Tibial nerve (tissue), 4 donors: ENCODE measurements at regions not wholly inside any gene's neighbourhood (a gene's known extent, or its start where the extent isn't known, plus 50 kb on each side); places are given as distances from the start of the nearest gene placed in this dataset.

Experiments
- DNase-seq, 2 donors: peaks; one replicate each; pipeline ENCODE4 v3.0.0-alpha.2; 2019; ENCODE audit warnings: low spot score in 2 of 2
- H3K27ac ChIP-seq, 4 donors: fragments of 200-600 bp; sonication (generic) in 3 of 4; one replicate each; pipeline ENCODE4 v1.5.1; 2017 to 2019; ENCODE audit warnings: mild to moderate bottlenecking in 1 of 4
- H3K27me3 ChIP-seq, 2 donors: fragments of 200-600 bp; sonication (generic) in 1 of 2; one replicate each; pipeline versions ENCODE4 v1.5.1 to v1.6.0; 2017 to 2019
- H3K36me3 ChIP-seq, 3 donors: fragments of 200-600 bp; sonication (generic); one replicate each; pipeline ENCODE4 v1.5.1; 2018 to 2019
- H3K4me1 ChIP-seq, 4 donors: fragments of 200-600 bp; sonication (generic) in 3 of 4; one replicate each; pipeline ENCODE4 v1.5.1; 2017 to 2019
- H3K4me3 ChIP-seq, 4 donors: fragments of 200-600 bp; sonication (generic) in 3 of 4; one replicate each; pipeline ENCODE4 v1.5.1; 2017 to 2019; ENCODE audit warnings: mild to moderate bottlenecking in 1 of 4, moderate library complexity in 1 of 4
- H3K9me3 ChIP-seq, 4 donors: fragments of 200-600 bp; sonication (generic) in 3 of 4; one replicate each; pipeline ENCODE4 v1.5.1; 2017 to 2019
- EP300 ChIP-seq, 2 donors: sonication (generic); formaldehyde crosslinking; IDR thresholded peaks; one replicate each; pipeline ENCODE4 v1.6.1; 2017; ENCODE audit warnings: antibody characterized with exemption in 2 of 2, mild to moderate bottlenecking in 1 of 2
- POLR2A ChIP-seq, 2 donors: fragments of 450-650 bp; IDR thresholded peaks; one replicate each; pipeline ENCODE4 v1.6.1; 2017; ENCODE audit warnings: antibody characterized with exemption in 2 of 2, mild to moderate bottlenecking in 2 of 2, moderate library complexity in 2 of 2
- WGBS, 2 donors: methylation state at CpG; one replicate each; pipeline ENCODE4 v1.1.5; 2018; 5-methylcytosine and 5-hydroxymethylcytosine counted together
- TF ChIP-seq, protein P1 (sequence below), 5 experiments: fragments of 200-600 bp in 3 of 5; fragments of 450-650 bp in 2 of 5; sonication (generic) in 3 of 5; IDR thresholded peaks; one replicate each; pipeline ENCODE4 v1.5.1; 2016 to 2019; ENCODE audit warnings: antibody characterized with exemption in 5 of 5, mild to moderate bottlenecking in 3 of 5, moderate library complexity in 2 of 5

DNA sequence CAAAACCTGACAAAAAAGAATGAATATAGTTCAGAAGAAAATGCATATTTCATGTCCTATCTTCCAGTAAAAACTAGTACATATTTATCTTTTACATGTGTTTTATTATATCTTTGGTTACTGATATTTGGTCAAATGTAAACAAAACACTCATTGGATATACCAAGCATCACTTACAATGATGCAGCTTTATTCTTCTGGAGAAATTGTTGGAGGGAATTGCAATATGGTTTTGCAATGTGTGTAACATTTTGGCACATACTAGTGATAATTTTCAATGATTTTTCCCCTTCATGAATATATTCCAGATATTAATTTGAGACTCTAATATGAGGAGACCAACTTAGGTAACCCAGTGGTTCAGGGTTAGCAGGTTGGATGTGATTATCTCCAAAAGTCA lies 146.1 kb downstream of the ZC3H11B start:
- no peak overlapping the region for H3K27ac ChIP-seq
- H3K27me3 ChIP-seq, result no peaks in the 10 kb centered on the region
- H3K4me3 ChIP-seq, result no peak overlapping the region
- H3K36me3 ChIP-seq, result no peaks in the 10 kb centered on the region
- no peaks in the 10 kb centered on the region for H3K9me3 ChIP-seq
- H3K4me1 ChIP-seq, result no peaks in the 10 kb centered on the region
- TF ChIP-seq EP300 (IDR thresholded peaks at IDR 0.05) (no peak), POLR2A (IDR thresholded peaks at IDR 0.05) (no peak)
- TF ChIP-seq, protein P1, sequence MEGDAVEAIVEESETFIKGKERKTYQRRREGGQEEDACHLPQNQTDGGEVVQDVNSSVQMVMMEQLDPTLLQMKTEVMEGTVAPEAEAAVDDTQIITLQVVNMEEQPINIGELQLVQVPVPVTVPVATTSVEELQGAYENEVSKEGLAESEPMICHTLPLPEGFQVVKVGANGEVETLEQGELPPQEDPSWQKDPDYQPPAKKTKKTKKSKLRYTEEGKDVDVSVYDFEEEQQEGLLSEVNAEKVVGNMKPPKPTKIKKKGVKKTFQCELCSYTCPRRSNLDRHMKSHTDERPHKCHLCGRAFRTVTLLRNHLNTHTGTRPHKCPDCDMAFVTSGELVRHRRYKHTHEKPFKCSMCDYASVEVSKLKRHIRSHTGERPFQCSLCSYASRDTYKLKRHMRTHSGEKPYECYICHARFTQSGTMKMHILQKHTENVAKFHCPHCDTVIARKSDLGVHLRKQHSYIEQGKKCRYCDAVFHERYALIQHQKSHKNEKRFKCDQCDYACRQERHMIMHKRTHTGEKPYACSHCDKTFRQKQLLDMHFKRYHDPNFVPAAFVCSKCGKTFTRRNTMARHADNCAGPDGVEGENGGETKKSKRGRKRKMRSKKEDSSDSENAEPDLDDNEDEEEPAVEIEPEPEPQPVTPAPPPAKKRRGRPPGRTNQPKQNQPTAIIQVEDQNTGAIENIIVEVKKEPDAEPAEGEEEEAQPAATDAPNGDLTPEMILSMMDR (IDR thresholded peaks at IDR 0.05), result no peak
- DNase-seq, result no peak

DNA sequence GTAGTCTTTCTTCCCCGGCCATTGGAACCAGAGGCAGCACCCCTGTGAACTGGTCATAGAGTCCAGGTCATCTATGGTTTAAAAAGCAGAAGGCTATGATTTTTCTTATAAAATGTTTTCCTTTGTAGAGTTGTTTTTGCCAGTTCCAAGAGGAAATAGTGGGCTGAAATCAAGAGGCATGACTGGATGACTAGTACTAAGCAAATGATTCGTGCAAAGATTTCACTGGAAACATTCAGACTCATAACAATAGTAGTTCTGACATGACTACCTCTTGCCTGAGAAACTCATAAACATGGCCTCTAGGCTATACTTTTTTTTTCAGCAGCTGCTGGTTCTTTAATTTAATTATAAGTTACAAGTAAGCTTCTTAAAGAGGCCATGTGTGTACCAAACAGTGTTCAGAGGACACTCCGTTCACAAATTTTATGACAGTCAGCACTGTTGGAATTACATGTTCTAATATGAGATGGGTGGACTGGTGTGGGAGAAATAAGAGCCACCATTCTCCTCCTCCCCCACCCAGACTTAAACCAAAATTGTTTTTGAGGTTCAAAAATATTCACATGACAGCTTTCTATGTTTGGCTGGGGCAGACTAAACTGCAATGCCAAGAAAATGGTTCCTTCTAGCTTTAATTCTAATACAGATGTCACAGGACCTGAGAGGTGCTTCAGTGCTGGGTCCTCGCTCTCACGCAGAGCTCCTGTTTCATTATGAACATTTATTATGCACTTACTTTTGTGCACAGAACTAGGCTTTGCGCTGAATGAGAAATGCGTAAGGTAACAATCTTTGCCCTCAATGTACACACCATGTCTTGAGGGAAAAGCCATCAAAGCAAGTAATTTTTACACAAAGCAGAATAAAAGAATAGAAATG lies 147.5 kb downstream of the ZC3H11B start:
- WGBS, 2 donors, result 81 to 87% methylated on average over 7 of the region's 7 CpGs

DNA sequence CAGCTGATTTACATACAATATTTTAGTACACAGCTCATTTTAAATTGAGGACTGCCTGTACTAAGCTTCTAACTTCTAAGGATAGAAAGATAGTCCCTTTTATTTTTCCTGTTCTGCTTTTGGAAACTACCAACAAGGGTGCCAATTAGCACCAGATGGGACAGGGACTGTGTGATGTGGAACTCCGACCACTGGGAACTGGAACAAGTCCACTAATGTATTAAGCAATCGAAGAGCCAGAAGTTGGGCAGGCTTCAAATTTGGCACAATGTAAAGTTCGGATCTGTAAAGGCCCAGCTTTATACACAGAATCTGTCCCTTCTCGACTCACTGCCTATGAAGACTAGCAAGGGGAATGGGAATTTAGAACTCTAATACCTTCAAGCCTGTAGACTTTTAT lies 149.3 kb downstream of the ZC3H11B start:
- WGBS, 2 donors, result 68 to 72% methylated on average over 4 of the region's 4 CpGs
- peak; percentile 59 to 72 for TF ChIP-seq EP300 (IDR thresholded peaks at IDR 0.05)
- TF ChIP-seq, protein P1 (IDR thresholded peaks at IDR 0.05), result no peak
- Histone ChIP-seq H3K9me3 (no peaks in the 10 kb centered on the region), H3K36me3 (no peaks in the 10 kb centered on the region), H3K27me3 (no peaks in the 10 kb centered on the region), H3K4me1 (no peaks in the 10 kb centered on the region), H3K27ac (no peak overlapping the region), H3K4me3 (no peak overlapping the region)
- peak in 1 of 2 donors; percentile 42 for DNase-seq

More for the DNA sequence above, 147.5 kb downstream of the ZC3H11B start:
- H3K27ac ChIP-seq, result peak overlapping the region in 1 of 4 donors; percentile 22
- no peaks in the 10 kb centered on the region for H3K27me3 ChIP-seq
- no peaks in the 10 kb centered on the region for H3K36me3 ChIP-seq
- DNase-seq, result no peak
- no peaks in the 10 kb centered on the region for H3K9me3 ChIP-seq
- no peak overlapping the region for H3K4me3 ChIP-seq
- TF ChIP-seq POLR2A (IDR thresholded peaks at IDR 0.05) (no peak), EP300 (IDR thresholded peaks at IDR 0.05) (no peak)
- TF ChIP-seq, protein P1 (IDR thresholded peaks at IDR 0.05), result no peak
- no peaks in the 10 kb centered on the region for H3K4me1 ChIP-seq

DNA sequence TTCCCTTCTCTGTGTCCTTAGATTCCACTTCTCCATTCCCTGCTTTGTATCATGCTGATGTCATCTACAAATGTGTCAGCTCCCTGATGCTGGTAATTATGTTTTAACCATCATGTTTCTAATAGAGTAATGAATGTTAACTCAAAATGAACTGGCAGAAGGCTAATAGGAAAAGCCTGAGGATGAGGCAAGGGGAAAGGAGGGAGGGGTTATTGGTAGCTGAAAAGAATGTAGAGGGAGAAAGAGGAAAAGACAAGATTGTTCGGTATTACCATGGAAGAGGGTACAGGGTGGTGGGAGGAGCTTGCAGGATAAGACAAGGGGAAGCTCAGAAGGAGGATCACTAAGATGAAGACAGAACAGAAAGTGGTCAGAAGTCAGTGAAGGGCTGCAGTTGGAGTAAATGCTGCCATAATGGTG lies 150.9 kb downstream of the ZC3H11B start:
- Histone ChIP-seq H3K4me3 (no peak overlapping the region), H3K27me3 (no peaks in the 10 kb centered on the region), H3K4me1 (no peaks in the 10 kb centered on the region), H3K36me3 (no peaks in the 10 kb centered on the region), H3K9me3 (no peaks in the 10 kb centered on the region), H3K27ac (peak overlapping the region in 2 of 4 donors; percentile 59 to 62)
- DNase-seq, result no peak
- TF ChIP-seq, protein P1 (IDR thresholded peaks at IDR 0.05), result no peak
- TF ChIP-seq POLR2A (IDR thresholded peaks at IDR 0.05), result no peak
- TF ChIP-seq EP300 (IDR thresholded peaks at IDR 0.05), result no peak
- 83 to 84% methylated on average over 1 of the region's 1 CpG for WGBS, 2 donors
